Naive thymus-derived CD8-positive, alpha-beta T cell (primary cell): ENCODE measurements at regions not wholly inside any gene's neighbourhood (a gene's known extent, or its start where the extent isn't known, plus 50 kb on each side); places are given as distances from the start of the nearest gene placed in this dataset.

ENCODE experiments used
- ATAC-seq, 2 donors: fragments of 150-1000 bp; cut with Tn5 transposase in 1 of 2; sonication (Bioruptor Pico), chemical (Tn5 transposase) in 1 of 2; 1 replicate in 1 of 2; 2 replicates in 1 of 2; pipeline ENCODE4 v1.10.0; 2021; ENCODE audit warnings: mild to moderate bottlenecking in 2 of 2, moderate library complexity in 2 of 2
- POLR2A ChIA-PET: fragments of 350-600 bp; sonication (Branson Sonifier 250); formaldehyde crosslinking; loops from one replicate; lab custom pipeline; 2021; ENCODE audit warnings: antibody characterized with exemption; lab: Charles Lee
- DNase-seq, 10 donors: peaks; one replicate each; pipeline versions ENCODE4 v3.0.0 to v3.0.0-alpha.2; 2020 to 2022
- H3K27ac Mint-ChIP-seq, 10 donors: one replicate each; pipeline ENCODE4 v1.8.0; 2020 to 2022; ENCODE audit warnings: mild to moderate bottlenecking in 10 of 10, mixed read lengths in 10 of 10, moderate library complexity in 4 of 10, inconsistent platforms in 1 of 10
- H3K27me3 Mint-ChIP-seq, 5 donors: one replicate each; pipeline ENCODE4 v1.8.0; 2021 to 2022; ENCODE audit warnings: mixed read lengths in 5 of 5
- H3K36me3 Mint-ChIP-seq, 3 donors: one replicate each; pipeline ENCODE4 v1.8.0; 2020 to 2022; ENCODE audit warnings: mixed read lengths in 3 of 3, mild to moderate bottlenecking in 2 of 3, inconsistent platforms in 1 of 3
- H3K4me1 Mint-ChIP-seq, 4 donors: one replicate each; pipeline ENCODE4 v1.8.0; 2021 to 2022; ENCODE audit warnings: mixed read lengths in 4 of 4
- H3K4me3 Mint-ChIP-seq, 10 donors: one replicate each; pipeline ENCODE4 v1.8.0; 2020 to 2022; ENCODE audit warnings: mild to moderate bottlenecking in 10 of 10, mixed read lengths in 10 of 10, moderate library complexity in 6 of 10, inconsistent platforms in 1 of 10
- H3K9me3 Mint-ChIP-seq, 9 donors: one replicate each; pipeline ENCODE4 v1.8.0; 2020 to 2022; ENCODE audit warnings: mixed read lengths in 9 of 9, mild to moderate bottlenecking in 3 of 9, inconsistent platforms in 1 of 9, moderate library complexity in 1 of 9

GRCh38 chr7:17618652-17618974, 320.2 kb downstream of the AHR start:
- no peaks in the 10 kb centered on the region for H3K36me3 Mint-ChIP-seq
- no peak overlapping the region for H3K27ac Mint-ChIP-seq
- ATAC-seq, result no peak
- peaks cover 0 to 3% (median 0%) of the 10 kb centered on the region in 5 donors for H3K27me3 Mint-ChIP-seq
- DNase-seq, result no peak
- POLR2A ChIA-PET, result no interaction called here
- H3K4me3 Mint-ChIP-seq, result no peak overlapping the region
- peaks cover 0 to 2% (median 0%) of the 10 kb centered on the region in 9 donors for H3K9me3 Mint-ChIP-seq
- no peaks in the 10 kb centered on the region for H3K4me1 Mint-ChIP-seq

GRCh38 chr7:17619196-17619818, 320.9 kb downstream of the AHR start:
- no peak for DNase-seq
- POLR2A ChIA-PET, result no interaction called here
- Mint-ChIP-seq H3K4me3 (no peak overlapping the region), H3K4me1 (no peaks in the 10 kb centered on the region), H3K27ac (no peak overlapping the region), H3K27me3 (peaks cover 0 to 3% (median 0%) of the 10 kb centered on the region in 5 donors), H3K9me3 (peaks cover 0 to 2% (median 0%) of the 10 kb centered on the region in 9 donors), H3K36me3 (no peaks in the 10 kb centered on the region)
- ATAC-seq, result no peak

- Mint-ChIP-seq H3K4me1 (no peaks in the 10 kb centered on the region), H3K27me3 (peaks cover 0 to 3% (median 0%) of the 10 kb centered on the region in 5 donors), H3K9me3 (peaks cover 0 to 2% (median 0%) of the 10 kb centered on the region in 9 donors), H3K27ac (no peak overlapping the region), H3K4me3 (no peak overlapping the region), H3K36me3 (no peaks in the 10 kb centered on the region)
- POLR2A ChIA-PET, result no interaction called here
- ATAC-seq (no peak), DNase-seq (no peak)
Measured at GRCh38 chr7:17620566-17620965, 319.7 kb downstream of the SNX13 start.

- ATAC-seq (no peak), DNase-seq (no peak)
- no peaks in the 10 kb centered on the region for H3K4me1 Mint-ChIP-seq
- H3K9me3 Mint-ChIP-seq, result peaks cover 0 to 2% (median 0%) of the 10 kb centered on the region in 9 donors
- no peak overlapping the region for H3K27ac Mint-ChIP-seq
- POLR2A ChIA-PET, result no interaction called here
- H3K36me3 Mint-ChIP-seq, result no peaks in the 10 kb centered on the region
- H3K4me3 Mint-ChIP-seq, result no peak overlapping the region
- peaks cover 0 to 3% (median 0%) of the 10 kb centered on the region in 5 donors for H3K27me3 Mint-ChIP-seq
Measured at GRCh38 chr7:17622451-17622850, 317.8 kb downstream of the SNX13 start.

- Mint-ChIP-seq H3K27me3 (peaks cover 0 to 3% (median 0%) of the 10 kb centered on the region in 5 donors), H3K36me3 (no peaks in the 10 kb centered on the region), H3K27ac (no peak overlapping the region), H3K9me3 (peaks cover 0 to 2% (median 0%) of the 10 kb centered on the region in 9 donors), H3K4me3 (no peak overlapping the region), H3K4me1 (no peaks in the 10 kb centered on the region)
- DNase-seq (no peak), ATAC-seq (no peak)
- POLR2A ChIA-PET, result no interaction called here
Measured at GRCh38 chr7:17623546-17624185, 316.6 kb downstream of the SNX13 start.

GRCh38 chr7:17624379-17624778, 315.9 kb downstream of the SNX13 start:
- Mint-ChIP-seq H3K9me3 (peaks cover 0 to 2% (median 0%) of the 10 kb centered on the region in 9 donors), H3K27ac (no peak overlapping the region), H3K27me3 (peaks cover 0 to 3% (median 0%) of the 10 kb centered on the region in 5 donors), H3K4me1 (no peaks in the 10 kb centered on the region), H3K36me3 (no peaks in the 10 kb centered on the region), H3K4me3 (no peak overlapping the region)
- DNase-seq (no peak), ATAC-seq (no peak)
- POLR2A ChIA-PET, result no interaction called here

GRCh38 chr7:17625043-17625442, 315.3 kb downstream of the SNX13 start:
- no peaks in the 10 kb centered on the region for H3K36me3 Mint-ChIP-seq
- H3K27ac Mint-ChIP-seq, result no peak overlapping the region
- H3K27me3 Mint-ChIP-seq, result peaks cover 0 to 3% (median 0%) of the 10 kb centered on the region in 5 donors
- ATAC-seq, result no peak
- H3K4me1 Mint-ChIP-seq, result no peaks in the 10 kb centered on the region
- peaks cover 0 to 2% (median 0%) of the 10 kb centered on the region in 9 donors for H3K9me3 Mint-ChIP-seq
- H3K4me3 Mint-ChIP-seq, result no peak overlapping the region
- POLR2A ChIA-PET, result no interaction called here
- no peak for DNase-seq

- DNase-seq (no peak), ATAC-seq (no peak)
- Mint-ChIP-seq H3K36me3 (no peaks in the 10 kb centered on the region), H3K27ac (no peak overlapping the region), H3K9me3 (peaks cover 0 to under 1% (median 0%) of the 10 kb centered on the region in 9 donors), H3K4me3 (no peak overlapping the region), H3K27me3 (peaks cover 0 to 3% (median 0%) of the 10 kb centered on the region in 5 donors), H3K4me1 (no peaks in the 10 kb centered on the region)
- POLR2A ChIA-PET, result no interaction called here
Measured at GRCh38 chr7:17626235-17626634, 314.1 kb downstream of the SNX13 start.

GRCh38 chr7:17631061-17631460, 309.2 kb downstream of the SNX13 start:
- DNase-seq (no peak), ATAC-seq (no peak)
- H3K4me3 Mint-ChIP-seq, result no peak overlapping the region
- H3K4me1 Mint-ChIP-seq, result no peaks in the 10 kb centered on the region
- H3K36me3 Mint-ChIP-seq, result no peaks in the 10 kb centered on the region
- no peaks in the 10 kb centered on the region for H3K9me3 Mint-ChIP-seq
- H3K27me3 Mint-ChIP-seq, result peaks cover 0 to 6% (median 1%) of the 10 kb centered on the region in 5 donors
- H3K27ac Mint-ChIP-seq, result no peak overlapping the region
- POLR2A ChIA-PET, result no interaction called here

- Mint-ChIP-seq H3K4me3 (no peak overlapping the region), H3K4me1 (no peaks in the 10 kb centered on the region), H3K27me3 (peaks cover 0 to 11% (median 1%) of the 10 kb centered on the region in 5 donors), H3K9me3 (no peaks in the 10 kb centered on the region), H3K27ac (no peak overlapping the region), H3K36me3 (no peaks in the 10 kb centered on the region)
- no peak for DNase-seq
- no peak for ATAC-seq
- POLR2A ChIA-PET, result no interaction called here
Measured at GRCh38 chr7:17632384-17632783, 307.9 kb downstream of the SNX13 start.

GRCh38 chr7:17633067-17633466, 307.2 kb downstream of the SNX13 start:
- DNase-seq (no peak), ATAC-seq (no peak)
- Mint-ChIP-seq H3K9me3 (no peaks in the 10 kb centered on the region), H3K4me3 (no peak overlapping the region), H3K36me3 (no peaks in the 10 kb centered on the region), H3K27ac (no peak overlapping the region), H3K27me3 (peaks cover 0 to 11% (median 1%) of the 10 kb centered on the region in 5 donors), H3K4me1 (no peaks in the 10 kb centered on the region)
- POLR2A ChIA-PET, result no interaction called here

- Mint-ChIP-seq H3K4me3 (no peak overlapping the region), H3K27me3 (peaks cover 2 to 14% (median 9%) of the 10 kb centered on the region in 5 donors), H3K27ac (no peak overlapping the region), H3K9me3 (peaks cover 0 to 10% (median 0%) of the 10 kb centered on the region in 9 donors), H3K36me3 (peaks cover 0 to 4% (median 0%) of the 10 kb centered on the region in 3 donors), H3K4me1 (no peaks in the 10 kb centered on the region)
- ATAC-seq (no peak), DNase-seq (no peak)
- POLR2A ChIA-PET, result no interaction called here
Measured at GRCh38 chr7:17638727-17639126, 301.6 kb downstream of the SNX13 start.

- DNase-seq (peak in 3 of 10 donors; percentile 9 to 21 (median 19)), ATAC-seq (no peak)
- Mint-ChIP-seq H3K4me1 (no peaks in the 10 kb centered on the region), H3K4me3 (no peak overlapping the region), H3K27ac (no peak overlapping the region), H3K36me3 (peaks cover 0 to 8% (median 0%) of the 10 kb centered on the region in 3 donors), H3K9me3 (peaks cover 0 to 12% (median 0%) of the 10 kb centered on the region in 9 donors), H3K27me3 (peaks cover 1 to 9% (median 8%) of the 10 kb centered on the region in 5 donors)
- POLR2A ChIA-PET, result no interaction called here
Measured at GRCh38 chr7:17640730-17641377, 299.4 kb downstream of the SNX13 start.
